Retina (tissue), 1 donor: ENCODE measurements at regions not wholly inside any gene's neighbourhood (a gene's known extent, or its start where the extent isn't known, plus 50 kb on each side); places are given as distances from the start of the nearest gene placed in this dataset.

ENCODE experiments used
- DNase-seq: peaks from one replicate; pipeline ENCODE4 v3.0.0-alpha.2; 2016

DNA sequence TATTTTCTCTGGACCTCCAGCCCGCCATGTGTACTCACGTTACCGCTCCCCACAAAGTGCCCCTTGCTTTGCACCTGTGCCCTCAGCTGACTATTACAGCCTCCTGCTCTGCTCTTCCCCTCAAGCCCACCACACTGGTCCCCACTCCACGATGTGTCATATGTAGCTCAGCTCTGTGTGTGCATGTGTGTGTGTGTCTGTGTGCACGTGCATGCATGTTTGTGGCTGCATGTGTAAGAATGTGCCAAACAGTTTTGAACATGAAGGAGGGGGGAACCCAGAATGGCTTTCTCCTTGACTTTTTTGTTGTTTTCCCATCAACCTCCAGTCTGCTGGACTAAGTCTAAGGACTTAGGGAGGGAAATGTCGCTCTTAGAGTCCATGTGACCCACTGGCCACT lies 54.8 kb upstream of the BTRC start:
- DNase-seq, result no peak

DNA sequence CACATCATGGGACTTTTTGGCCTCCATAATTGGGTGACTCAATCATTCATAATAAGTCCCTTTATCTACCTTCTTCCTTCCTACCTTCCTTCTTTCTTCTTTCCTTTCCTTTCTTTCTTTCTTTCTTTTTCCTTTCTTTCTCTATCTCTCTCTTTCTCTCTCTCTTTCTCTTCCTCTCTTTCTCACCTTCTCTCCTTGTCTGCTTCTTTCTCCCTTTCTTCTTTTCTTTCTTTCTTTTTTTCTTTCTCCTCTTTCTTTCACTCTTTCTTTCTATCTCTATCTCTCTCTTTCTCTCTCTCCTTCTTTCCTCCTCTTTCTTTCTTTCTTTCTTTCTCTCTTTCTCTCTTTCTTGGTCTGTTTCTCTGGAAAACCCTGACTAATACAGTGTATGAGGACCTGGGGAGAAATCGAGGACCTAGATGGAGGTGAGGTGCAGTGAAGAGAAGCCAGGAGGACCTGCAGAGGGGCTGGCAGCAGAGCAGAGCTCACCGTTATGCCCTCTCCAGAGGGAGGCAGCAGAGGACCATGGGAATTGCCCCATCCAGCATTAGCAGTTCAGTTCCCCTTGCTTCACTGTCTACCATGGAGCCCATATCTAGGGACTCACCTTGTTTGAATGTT lies 52.7 kb upstream of the BTRC start:
- DNase-seq, result no peak

DNA sequence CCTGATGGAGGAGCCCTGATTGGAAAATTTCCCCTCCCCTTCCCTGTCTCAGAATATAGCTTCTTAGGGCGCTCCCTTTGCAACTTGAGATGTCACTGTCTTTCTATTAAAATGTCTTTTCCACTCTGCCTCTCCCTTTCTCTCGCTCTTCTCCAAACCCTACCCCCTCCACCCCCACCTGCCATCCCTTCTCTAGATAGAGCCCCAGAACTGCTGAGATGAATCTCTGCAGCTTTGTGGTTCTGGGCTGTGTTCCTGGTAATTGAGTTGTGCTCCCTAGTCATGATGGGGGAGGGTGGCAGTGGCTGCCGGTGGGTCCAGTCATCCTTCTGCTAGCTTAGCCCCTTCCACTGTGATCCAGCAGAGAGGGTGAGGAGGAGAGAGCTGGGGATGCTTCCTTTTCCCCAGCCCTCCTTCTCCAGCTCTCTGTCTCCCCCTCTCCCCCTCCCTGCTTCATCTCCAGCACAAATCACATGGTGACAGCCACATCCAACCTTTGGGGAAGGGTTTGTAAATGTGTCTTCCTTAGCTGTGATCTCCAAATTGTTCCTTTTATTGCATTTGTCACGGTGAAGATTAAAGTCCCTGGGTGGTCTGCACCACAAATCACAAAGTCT lies 50.8 kb upstream of the BTRC start:
- no peak for DNase-seq
